NB4 (cell line): ENCODE measurements at regions not wholly inside any gene's neighbourhood (a gene's known extent, or its start where the extent isn't known, plus 50 kb on each side); places are given as distances from the start of the nearest gene placed in this dataset.

ENCODE experiments used
- MYC ChIP-seq: IDR thresholded peaks from 2 replicates; pipeline ENCODE4 v1.6.1; 2011; ENCODE audit warnings: low read depth, low read length
- POLR2A ChIP-seq: IDR thresholded peaks from 2 replicates; pipeline ENCODE4 v1.6.1; 2011; ENCODE audit warnings: mild to moderate bottlenecking; ENCODE audit not compliant: insufficient read length; ENCODE audit errors: extremely low read depth
- TF ChIP-seq, protein P1 (sequence below): IDR thresholded peaks from one replicate; pipeline ENCODE4 v1.5.1; 2012; ENCODE audit warnings: low read depth, low read length
- TF ChIP-seq, protein P2 (sequence below): IDR thresholded peaks from 2 replicates; pipeline ENCODE4 v1.6.1; 2011; ENCODE audit warnings: low read depth, low read length

DNA sequence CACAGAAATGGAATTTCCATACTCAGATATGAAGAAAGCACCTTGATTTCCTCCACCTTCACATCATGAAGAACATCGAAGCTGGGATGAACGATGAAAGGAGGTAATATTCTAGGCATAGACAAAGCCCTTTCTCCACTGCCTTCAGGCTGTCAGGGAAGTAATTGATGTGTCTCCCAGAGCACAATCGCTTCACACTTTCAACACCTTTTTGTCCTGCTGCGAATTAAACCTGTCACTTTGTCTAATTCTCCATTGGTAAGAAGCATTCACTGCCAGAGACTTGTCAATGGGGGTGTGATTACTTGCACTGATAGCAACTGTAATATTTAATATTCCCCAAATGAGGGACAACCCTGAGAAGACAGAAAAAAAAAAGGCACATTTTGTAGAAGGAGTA lies 260.1 kb downstream of the ETS1 start:
- TF ChIP-seq, protein P1, sequence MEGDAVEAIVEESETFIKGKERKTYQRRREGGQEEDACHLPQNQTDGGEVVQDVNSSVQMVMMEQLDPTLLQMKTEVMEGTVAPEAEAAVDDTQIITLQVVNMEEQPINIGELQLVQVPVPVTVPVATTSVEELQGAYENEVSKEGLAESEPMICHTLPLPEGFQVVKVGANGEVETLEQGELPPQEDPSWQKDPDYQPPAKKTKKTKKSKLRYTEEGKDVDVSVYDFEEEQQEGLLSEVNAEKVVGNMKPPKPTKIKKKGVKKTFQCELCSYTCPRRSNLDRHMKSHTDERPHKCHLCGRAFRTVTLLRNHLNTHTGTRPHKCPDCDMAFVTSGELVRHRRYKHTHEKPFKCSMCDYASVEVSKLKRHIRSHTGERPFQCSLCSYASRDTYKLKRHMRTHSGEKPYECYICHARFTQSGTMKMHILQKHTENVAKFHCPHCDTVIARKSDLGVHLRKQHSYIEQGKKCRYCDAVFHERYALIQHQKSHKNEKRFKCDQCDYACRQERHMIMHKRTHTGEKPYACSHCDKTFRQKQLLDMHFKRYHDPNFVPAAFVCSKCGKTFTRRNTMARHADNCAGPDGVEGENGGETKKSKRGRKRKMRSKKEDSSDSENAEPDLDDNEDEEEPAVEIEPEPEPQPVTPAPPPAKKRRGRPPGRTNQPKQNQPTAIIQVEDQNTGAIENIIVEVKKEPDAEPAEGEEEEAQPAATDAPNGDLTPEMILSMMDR = no peak
- TF ChIP-seq POLR2A (no peak), MYC (no peak)
- TF ChIP-seq, protein P2, sequence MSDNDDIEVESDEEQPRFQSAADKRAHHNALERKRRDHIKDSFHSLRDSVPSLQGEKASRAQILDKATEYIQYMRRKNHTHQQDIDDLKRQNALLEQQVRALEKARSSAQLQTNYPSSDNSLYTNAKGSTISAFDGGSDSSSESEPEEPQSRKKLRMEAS = no peak
